ENCODE measurements at regions not wholly inside any gene's neighbourhood (a gene's known extent, or its start where the extent isn't known, plus 50 kb on each side); places are given as distances from the start of the nearest gene placed in this dataset.

- no peak for TF ChIP-seq CTCF (IDR thresholded peaks at IDR 0.05 in 2 of 3, conservative IDR thresholded peaks at IDR 0.05 in 1 of 3; ENCODE audit: borderline replicate concordance in 1 of 3, insufficient read depth in 1 of 3, low read depth in 2 of 3, low read length in 2 of 3)
- no peak for TF ChIP-seq EZH2phosphoT487 (IDR thresholded peaks at IDR 0.05; ENCODE audit: borderline replicate concordance)
- TF ChIP-seq MAX (IDR thresholded peaks at IDR 0.05) = no peak
- TF ChIP-seq POLR2AphosphoS5 (IDR thresholded peaks at IDR 0.05; ENCODE audit: low read depth, low read length) = no peak
- TF ChIP-seq EZH2 (IDR thresholded peaks at IDR 0.05) = no peak
- TF ChIP-seq ELF1 (IDR thresholded peaks at IDR 0.05; ENCODE audit: borderline replicate concordance, low read depth) = no peak
- TF ChIP-seq SIN3A (IDR thresholded peaks at IDR 0.05; ENCODE audit: low read depth) = no peak
- no peak for TF ChIP-seq RAD21 (IDR thresholded peaks at IDR 0.05; ENCODE audit: low read depth)
- no peak for TF ChIP-seq TCF7L2 (IDR thresholded peaks at IDR 0.05; ENCODE audit: borderline replicate concordance, extremely low read depth, insufficient read depth, insufficient read length)
- TF ChIP-seq ATF3 (IDR thresholded peaks at IDR 0.05) = no peak
Measured at GRCh38 chr1:34612091-34612827, 142.6 kb upstream of the GJB5 start.

Measured in HCT116 (cell line).